GM23248 (cell line): ENCODE measurements at regions not wholly inside any gene's neighbourhood (a gene's known extent, or its start where the extent isn't known, plus 50 kb on each side); places are given as distances from the start of the nearest gene placed in this dataset.
"Not testable (repeated sequence)": the region's sequence is repeated elsewhere in the genome, so short reads cannot be mapped to it uniquely, and the experiment has no call there.

ENCODE experiments used
- DNase-seq: peaks from one replicate; pipeline ENCODE4 v3.0.0-alpha.2; 2015
- H2AFZ ChIP-seq: fragments of 200-600 bp; sonication (generic); 2 replicates; pipeline ENCODE4 v1.6.1; 2016; ENCODE audit warnings: antibody characterized with exemption
- H3F3A ChIP-seq: fragments of 200-600 bp; sonication (generic); 2 replicates; pipeline ENCODE4 v1.6.1; 2016; ENCODE audit warnings: mild to moderate bottlenecking, antibody characterized with exemption, mixed run types; ENCODE audit not compliant: insufficient read depth
- H3K27ac ChIP-seq: fragments of 200-600 bp; sonication (generic); 2 replicates; pipeline ENCODE4 v1.5.1; 2016; ENCODE audit warnings: mild to moderate bottlenecking
- H3K27me3 ChIP-seq: fragments of 200-600 bp; sonication (generic); replicated peaks from 2 replicates; pipeline ENCODE4 v1.6.1; 2016; ENCODE audit warnings: mild to moderate bottlenecking; ENCODE audit not compliant: insufficient read depth
- H3K36me3 ChIP-seq: fragments of 200-600 bp; sonication (generic); 2 replicates; pipeline ENCODE4 v1.6.1; 2016; ENCODE audit warnings: low read depth, mild to moderate bottlenecking
- H3K4me1 ChIP-seq: fragments of 200-600 bp; sonication (generic); 2 replicates; pipeline ENCODE4 v1.6.1; 2016; ENCODE audit warnings: mild to moderate bottlenecking; ENCODE audit not compliant: insufficient read depth
- H3K4me2 ChIP-seq: fragments of 200-600 bp; sonication (generic); one replicate; pipeline ENCODE4 v1.6.1; 2016; ENCODE audit warnings: mild to moderate bottlenecking; ENCODE audit not compliant: unreplicated experiment
- H3K4me3 ChIP-seq: fragments of 200-600 bp; sonication (generic); 2 replicates; pipeline ENCODE4 v1.5.1; 2016; ENCODE audit warnings: mild to moderate bottlenecking
- H3K79me2 ChIP-seq: fragments of 200-600 bp; sonication (generic); 2 replicates; pipeline ENCODE4 v1.6.1; 2016; ENCODE audit warnings: mild to moderate bottlenecking; ENCODE audit not compliant: insufficient read depth
- H3K9ac ChIP-seq: fragments of 200-600 bp; sonication (generic); 2 replicates; pipeline ENCODE4 v1.6.1; 2016; ENCODE audit warnings: mild to moderate bottlenecking
- H3K9me2 ChIP-seq: fragments of 200-600 bp; sonication (generic); 2 replicates; pipeline ENCODE4 v1.6.1; 2016; ENCODE audit warnings: mixed run types, mild to moderate bottlenecking, moderate library complexity; ENCODE audit not compliant: insufficient read depth
- H3K9me3 ChIP-seq: fragments of 200-600 bp; sonication (generic); one replicate; pipeline ENCODE4 v1.6.1; 2017; ENCODE audit warnings: low read depth
- H4K20me1 ChIP-seq: fragments of 200-600 bp; sonication (generic); 2 replicates; pipeline ENCODE4 v1.6.0; 2016; ENCODE audit not compliant: insufficient read depth
- EZH2 ChIP-seq: fragments of 200-600 bp; sonication (generic); IDR thresholded peaks from 2 replicates; pipeline ENCODE4 v1.6.1; 2018; ENCODE audit warnings: antibody characterized with exemption, mild to moderate bottlenecking; ENCODE audit not compliant: insufficient read depth, poor library complexity, severe bottlenecking
- EZH2phosphoT487 ChIP-seq: fragments of 200-600 bp; sonication (generic); IDR thresholded peaks from 2 replicates; pipeline ENCODE4 v1.6.1; 2018; ENCODE audit warnings: antibody characterized with exemption, moderate library complexity, mild to moderate bottlenecking, low read depth; ENCODE audit not compliant: insufficient read depth
- WGBS, 2 experiments: methylation state at CpG; one replicate each; pipeline ENCODE4 v1.1.6; 2015 to 2017; ENCODE audit warnings: low lambda C conversion rate in 2 of 2, low coverage in 1 of 2; ENCODE audit errors: missing lambda C conversion rate in 2 of 2; 5-methylcytosine and 5-hydroxymethylcytosine counted together
- in situ Hi-C: fragments of 300-500 bp; cut with MboI; formaldehyde crosslinking; loops from 2 replicates; pipeline ENCODE4 v1.15.0; 2020

DNA sequence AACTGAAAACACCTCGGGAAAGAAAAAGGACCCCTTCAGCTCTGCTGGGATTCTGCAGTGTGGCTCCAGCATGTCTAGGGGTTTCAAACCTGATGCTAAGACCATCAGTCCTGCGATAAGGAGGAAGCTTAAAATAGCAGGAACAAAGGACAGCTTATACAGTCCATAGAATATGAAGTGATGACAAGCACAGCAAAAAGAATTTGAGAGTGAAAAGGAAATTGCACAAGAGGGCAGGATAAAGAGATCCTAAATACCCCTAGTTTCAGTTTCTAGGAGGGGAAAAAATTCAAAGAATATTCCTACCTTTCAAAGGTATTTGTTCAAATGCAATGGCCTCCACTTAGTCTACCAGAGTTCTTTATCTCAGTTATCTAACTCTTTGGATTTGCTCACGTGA is 171.4 kb downstream of the TGFB2 start:
- Histone ChIP-seq H3K27ac (no peak overlapping the region), H3K36me3 (no peaks in the 10 kb centered on the region), H2AFZ (no peak overlapping the region), H3K4me2 (no peak overlapping the region), H3K4me3 (no peak overlapping the region), H3K27me3 (no peaks in the 10 kb centered on the region), H3F3A (no peaks in the 10 kb centered on the region), H3K9me2 (no peaks in the 10 kb centered on the region), H3K9ac (no peak overlapping the region), H3K79me2 (no peaks in the 10 kb centered on the region), H4K20me1 (no peaks in the 10 kb centered on the region), H3K9me3 (no peaks in the 10 kb centered on the region), H3K4me1 (no peaks in the 10 kb centered on the region)
- in situ Hi-C loops = no loop called here
- 81 to 86% methylated on average over 3 of the region's 3 CpGs for WGBS, 2 experiments
- TF ChIP-seq EZH2phosphoT487 = no peak
- TF ChIP-seq EZH2 = no peak
- DNase-seq = no peak

DNA sequence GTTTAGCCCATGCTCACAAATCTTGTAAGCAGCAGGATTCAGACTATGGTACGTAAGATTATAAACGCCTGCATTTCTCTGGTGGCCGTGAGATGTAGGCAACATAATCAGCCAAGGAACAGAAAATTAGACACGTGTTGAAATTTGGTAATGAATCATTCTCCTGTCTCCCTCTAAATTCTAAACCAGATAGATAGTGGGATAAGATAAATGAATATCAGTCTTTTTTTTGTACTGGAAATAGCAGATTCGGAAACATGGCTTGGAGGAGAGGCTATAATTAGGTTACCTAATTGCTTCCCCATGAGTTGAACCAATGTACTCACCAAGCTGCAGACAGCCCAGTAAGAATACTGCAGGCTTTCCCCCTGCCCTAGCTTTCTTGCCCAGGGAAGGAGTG is 172.3 kb downstream of the TGFB2 start:
- DNase-seq = no peak
- Histone ChIP-seq H3K79me2 (no peaks in the 10 kb centered on the region), H3K27ac (no peak overlapping the region), H3K9me3 (no peaks in the 10 kb centered on the region), H3K9ac (no peak overlapping the region), H2AFZ (no peak overlapping the region), H3K36me3 (no peaks in the 10 kb centered on the region), H3K27me3 (no peaks in the 10 kb centered on the region), H3K9me2 (no peaks in the 10 kb centered on the region), H3F3A (no peaks in the 10 kb centered on the region), H3K4me3 (no peak overlapping the region), H4K20me1 (no peaks in the 10 kb centered on the region), H3K4me1 (no peaks in the 10 kb centered on the region), H3K4me2 (no peak overlapping the region)
- 64% methylated on average over 5 of the region's 5 CpGs for WGBS, 2 experiments
- TF ChIP-seq EZH2 (no peak), EZH2phosphoT487 (no peak)
- in situ Hi-C loops = no loop called here

GRCh38 chr1:218518216-218518740 is 173.1 kb downstream of the TGFB2 start:
- Histone ChIP-seq H3K27ac (no peak overlapping the region), H2AFZ (no peak overlapping the region), H3K4me3 (no peak overlapping the region), H4K20me1 (no peaks in the 10 kb centered on the region), H3K9me3 (no peaks in the 10 kb centered on the region), H3K36me3 (no peaks in the 10 kb centered on the region), H3F3A (no peaks in the 10 kb centered on the region), H3K79me2 (no peaks in the 10 kb centered on the region), H3K27me3 (no peaks in the 10 kb centered on the region), H3K9ac (no peak overlapping the region), H3K4me2 (no peak overlapping the region), H3K9me2 (no peaks in the 10 kb centered on the region), H3K4me1 (no peaks in the 10 kb centered on the region)
- DNase-seq = no peak
- TF ChIP-seq EZH2 (no peak), EZH2phosphoT487 (no peak)
- in situ Hi-C loops = no loop called here
- WGBS, 2 experiments = 100% methylated on average over 2 of the region's 2 CpGs

GRCh38 chr1:218520646-218521045 is 175.5 kb downstream of the TGFB2 start:
- H4K20me1 ChIP-seq, H2AFZ ChIP-seq, H3K9me3 ChIP-seq, H3K27ac ChIP-seq, H3K36me3 ChIP-seq, DNase-seq, H3K4me2 ChIP-seq, H3K79me2 ChIP-seq, H3K9me2 ChIP-seq, H3K27me3 ChIP-seq, H3K4me1 ChIP-seq, H3K9ac ChIP-seq, H3K4me3 ChIP-seq, H3F3A ChIP-seq: not testable (repeated sequence)
- in situ Hi-C loops = loop anchor here (10.0 kb wide), 1 partner anchor 156 kb away; no protein-coding TSS in a partner anchor
- WGBS, 2 experiments = 99 to 100% methylated on average over 4 of the region's 4 CpGs
